GM18519 (cell line): ENCODE measurements at regions not wholly inside any gene's neighbourhood (a gene's known extent, or its start where the extent isn't known, plus 50 kb on each side); places are given as distances from the start of the nearest gene placed in this dataset.

Source experiments
- ATAC-seq: cut with Tn5 transposase; IDR thresholded peaks from one replicate; pipeline ENCODE4 v1.9.1; 2021; ENCODE audit warnings: mild to moderate bottlenecking, moderate library complexity; ENCODE audit not compliant: unreplicated experiment, low FRiP score

- no peak for ATAC-seq
These were observed 464.1 kb upstream of the RARB start for GRCh38 chr3:24963762-24964625.

GRCh38 chr3:24965706-24966385 is 462.2 kb upstream of the RARB start:
- ATAC-seq, result no peak

GRCh38 chr3:24968036-24968435 is 460.0 kb upstream of the RARB start:
- ATAC-seq, result no peak

GRCh38 chr3:24972491-24972890 is 455.6 kb upstream of the RARB start:
- ATAC-seq, result no peak

- no peak for ATAC-seq
These were observed 446.8 kb upstream of the RARB start for GRCh38 chr3:24981309-24981708.

GRCh38 chr3:24981924-24982323 is 446.1 kb upstream of the RARB start:
- ATAC-seq, result no peak

GRCh38 chr3:24985668-24986067 is 442.4 kb upstream of the RARB start:
- ATAC-seq, result no peak

- ATAC-seq, result no peak
These were observed 441.5 kb upstream of the RARB start for GRCh38 chr3:24986612-24987011.

- no peak for ATAC-seq
These were observed 428.7 kb upstream of the RARB start for GRCh38 chr3:24999357-24999756.

- ATAC-seq, result no peak
These were observed 427.0 kb upstream of the RARB start for GRCh38 chr3:25000971-25001591.

GRCh38 chr3:25002052-25002451 is 426.0 kb upstream of the RARB start:
- no peak for ATAC-seq

- ATAC-seq, result peak; percentile 99
These were observed 419.9 kb upstream of the RARB start for GRCh38 chr3:25007974-25008658.

- ATAC-seq, result no peak
These were observed 418.4 kb upstream of the RARB start for GRCh38 chr3:25009665-25010064.

- ATAC-seq, result no peak
These were observed 412.5 kb upstream of the RARB start for GRCh38 chr3:25015599-25015998.

GRCh38 chr3:25018909-25019308 is 409.2 kb upstream of the RARB start:
- no peak for ATAC-seq

- ATAC-seq, result no peak
These were observed 408.6 kb upstream of the RARB start for GRCh38 chr3:25019506-25019905.

- no peak for ATAC-seq
These were observed 406.2 kb upstream of the RARB start for GRCh38 chr3:25021816-25022215.

- no peak for ATAC-seq
These were observed 404.2 kb upstream of the RARB start for GRCh38 chr3:25023876-25024275.

GRCh38 chr3:25025236-25025635 is 402.8 kb upstream of the RARB start:
- ATAC-seq, result no peak

- no peak for ATAC-seq
These were observed 400.4 kb upstream of the RARB start for GRCh38 chr3:25027650-25028049.

GRCh38 chr3:25029820-25030219 is 398.2 kb upstream of the RARB start:
- no peak for ATAC-seq
